Stimulated activated CD8-positive, alpha-beta memory T cell treated with anti-CD3 and anti-CD28 coated beads, Interleukin-7, amount 100 ng/mL, for 4 hours (primary cell): ENCODE measurements at regions not wholly inside any gene's neighbourhood (a gene's known extent, or its start where the extent isn't known, plus 50 kb on each side); places are given as distances from the start of the nearest gene placed in this dataset.
"Not testable (repeated sequence)": the region's sequence is repeated elsewhere in the genome, so short reads cannot be mapped to it uniquely, and the experiment has no call there.

Experiments
- DNase-seq, 2 donors: peaks; one replicate each; pipeline ENCODE4 v3.0.0-alpha.2; 2020; ENCODE audit warnings: low read depth in 2 of 2

- DNase-seq = no peak
Observed at GRCh38 chr15:62854420-62855084, 188.0 kb upstream of the TPM1 start.

GRCh38 chr15:62855085-62855476 is 187.5 kb upstream of the TPM1 start:
- DNase-seq = no peak

- DNase-seq = no peak
Observed at GRCh38 chr15:62856466-62857246, 185.9 kb upstream of the TPM1 start.

GRCh38 chr15:62857411-62857853 is 185.1 kb upstream of the TPM1 start:
- DNase-seq = peak in 1 of 2 donors; percentile 0

GRCh38 chr15:62858343-62858742 is 184.2 kb upstream of the TPM1 start:
- no peak for DNase-seq

GRCh38 chr15:62862717-62863116 is 179.8 kb upstream of the TPM1 start:
- DNase-seq = no peak

- DNase-seq = no peak
Observed at GRCh38 chr15:62866366-62866765, 176.2 kb upstream of the TPM1 start.

GRCh38 chr15:62867844-62868243 is 174.7 kb upstream of the TPM1 start:
- DNase-seq = no peak

- no peak for DNase-seq
Observed at GRCh38 chr15:62868507-62868906, 174.0 kb upstream of the TPM1 start.

GRCh38 chr15:62869116-62869515 is 173.4 kb upstream of the TPM1 start:
- no peak for DNase-seq

GRCh38 chr15:62870216-62870615 is 172.3 kb upstream of the TPM1 start:
- no peak for DNase-seq

GRCh38 chr15:62870701-62871100 is 171.8 kb upstream of the TPM1 start:
- not testable (repeated sequence) for DNase-seq

GRCh38 chr15:62873203-62873602 is 169.3 kb upstream of the TPM1 start:
- no peak for DNase-seq

- DNase-seq = no peak
Observed at GRCh38 chr15:62874064-62874463, 168.5 kb upstream of the TPM1 start.

GRCh38 chr15:62874959-62875625 is 167.5 kb upstream of the TPM1 start:
- no peak for DNase-seq

- no peak for DNase-seq
Observed at GRCh38 chr15:62875626-62876021, 166.9 kb upstream of the TPM1 start.

- no peak for DNase-seq
Observed at GRCh38 chr15:62877276-62877857, 165.2 kb upstream of the TPM1 start.

GRCh38 chr15:62878070-62878469 is 164.5 kb upstream of the TPM1 start:
- no peak for DNase-seq

GRCh38 chr15:62879770-62880169 is 162.8 kb upstream of the TPM1 start:
- DNase-seq = no peak

- no peak for DNase-seq
Observed at GRCh38 chr15:62880278-62880677, 162.3 kb upstream of the TPM1 start.

GRCh38 chr15:62881056-62881455 is 161.5 kb upstream of the TPM1 start:
- no peak for DNase-seq

- no peak for DNase-seq
Observed at GRCh38 chr15:62883938-62884479, 158.5 kb upstream of the TPM1 start.
